Common myeloid progenitor, CD34-positive (primary cell): ENCODE measurements at regions not wholly inside any gene's neighbourhood (a gene's known extent, or its start where the extent isn't known, plus 50 kb on each side); places are given as distances from the start of the nearest gene placed in this dataset.

ENCODE experiments used
- CTCF ChIA-PET: fragments of 350-600 bp; sonication (Branson Sonifier 250); formaldehyde crosslinking; loops from one replicate; lab custom pipeline; 2021; ENCODE audit warnings: antibody characterized with exemption; lab: Charles Lee
- POLR2A ChIA-PET: fragments of 350-600 bp; sonication (Branson Sonifier 250); formaldehyde crosslinking; loops from one replicate; lab custom pipeline; 2021; ENCODE audit warnings: antibody characterized with exemption; lab: Charles Lee
- DNase-seq, 3 donors: peaks; one replicate each; pipeline versions ENCODE4 v3.0.0 to v3.0.0-alpha.2; 2013
- H3K27ac ChIP-seq, 2 experiments: 1 replicate in 1 of 2; 2 replicates in 1 of 2; pipeline ENCODE4 v1.7.0; 2013; ENCODE audit warnings: inconsistent platforms in 2 of 2, low read length in 2 of 2, mild to moderate bottlenecking in 2 of 2, low read depth in 1 of 2, moderate library complexity in 1 of 2; ENCODE audit not compliant: severe bottlenecking in 2 of 2, insufficient read depth in 1 of 2, poor library complexity in 1 of 2
- H3K27me3 ChIP-seq, 5 experiments: replicated peaks in 2 of 5; 1 replicate in 3 of 5; 2 replicates in 2 of 5; pipeline versions ENCODE4 v1.6.1 to v1.7.0; 2013; ENCODE audit warnings: low read length in 4 of 5, mild to moderate bottlenecking in 2 of 5, moderate library complexity in 2 of 5, inconsistent platforms in 1 of 5; ENCODE audit not compliant: insufficient read depth in 5 of 5, control insufficient read depth in 4 of 5
- H3K36me3 ChIP-seq, 4 experiments: 1 replicate in 2 of 4; 2 replicates in 2 of 4; pipeline versions ENCODE4 v1.6.1 to v1.7.0; 2013; ENCODE audit warnings: low read length in 3 of 4, control low read depth in 1 of 4, mild to moderate bottlenecking in 1 of 4; ENCODE audit not compliant: control insufficient read depth in 4 of 4, insufficient read depth in 4 of 4
- H3K4me1 ChIP-seq, 4 experiments: 1 replicate in 3 of 4; 2 replicates in 1 of 4; pipeline versions ENCODE4 v1.6.1 to v1.7.1; 2013; ENCODE audit warnings: low read length in 3 of 4, mild to moderate bottlenecking in 3 of 4, control low read depth in 1 of 4, inconsistent platforms in 1 of 4, moderate library complexity in 1 of 4; ENCODE audit not compliant: control insufficient read depth in 4 of 4, insufficient read depth in 4 of 4; ENCODE audit errors: control extremely low read depth in 1 of 4
- H3K4me3 ChIP-seq, 7 experiments: 1 replicate in 4 of 7; 2 replicates in 3 of 7; pipeline versions ENCODE4 v1.5.1 to v1.7.0; 2013; ENCODE audit warnings: mild to moderate bottlenecking in 7 of 7, low read length in 6 of 7, moderate library complexity in 6 of 7, inconsistent platforms in 2 of 7, low read depth in 2 of 7, control low read depth in 1 of 7; ENCODE audit not compliant: insufficient read depth in 4 of 7, control insufficient read depth in 1 of 7; ENCODE audit errors: extremely low read depth in 1 of 7
- H3K9me3 ChIP-seq, 5 experiments: 1 replicate in 4 of 5; 2 replicates in 1 of 5; pipeline versions ENCODE4 v1.6.1 to v1.7.1; 2013; ENCODE audit warnings: low read length in 4 of 5, mild to moderate bottlenecking in 2 of 5, inconsistent platforms in 1 of 5, low read depth in 1 of 5, moderate library complexity in 1 of 5; ENCODE audit not compliant: control insufficient read depth in 4 of 5, insufficient read depth in 2 of 5; ENCODE audit errors: control extremely low read depth in 1 of 5
- WGBS: methylation state at CpG from one replicate; pipeline ENCODE4 v1.1.5; 2013; ENCODE audit not compliant: insufficient coverage; 5-methylcytosine and 5-hydroxymethylcytosine counted together

DNA sequence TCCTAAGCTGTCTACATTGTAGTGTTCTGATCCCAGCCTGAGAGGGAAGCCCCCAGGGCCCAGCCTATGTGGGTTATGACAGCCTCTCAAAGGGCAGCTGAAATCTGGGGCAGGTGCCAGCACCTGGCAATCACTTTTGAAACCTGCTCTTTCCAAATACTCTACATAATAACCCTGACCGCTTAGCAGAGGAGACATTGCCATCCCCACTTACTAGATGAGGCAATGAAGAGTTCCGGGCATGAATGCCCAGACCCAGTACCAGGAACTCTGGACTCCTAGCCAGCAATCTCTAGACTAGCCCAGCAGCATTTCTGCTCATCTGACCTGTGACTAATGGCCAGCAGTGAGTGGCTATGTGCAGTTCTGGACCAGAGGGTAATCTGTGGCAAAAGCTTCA lies 412.4 kb upstream of the CADM1 start:
- CTCF ChIA-PET: no interaction called here

DNA sequence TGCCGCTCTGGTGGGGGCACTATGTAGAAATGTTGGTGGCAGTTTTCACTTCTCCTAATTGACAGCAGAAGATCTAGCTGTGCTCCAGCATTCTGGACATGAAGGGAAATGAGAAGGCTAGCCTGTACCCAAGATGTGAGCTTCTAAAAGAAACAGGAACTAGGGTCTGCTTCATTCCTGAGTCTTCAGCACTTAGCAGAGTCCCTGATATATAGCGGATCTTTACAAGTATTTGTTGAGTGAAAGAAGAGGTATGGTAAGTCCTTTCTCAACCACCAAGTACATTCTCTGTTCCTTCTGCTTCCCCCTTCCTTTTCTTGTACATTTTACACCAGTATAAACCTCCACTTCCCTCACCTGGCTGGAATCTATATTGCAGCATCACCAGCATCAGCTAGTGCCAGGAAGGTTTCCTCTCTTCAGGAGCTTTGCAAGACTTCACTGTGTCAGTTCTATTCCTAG lies 408.3 kb upstream of the CADM1 start:
- Histone ChIP-seq H3K4me3 (no peak overlapping the region), H3K36me3 (no peaks in the 10 kb centered on the region), H3K27ac (no peak overlapping the region), H3K4me1 (no peaks in the 10 kb centered on the region), H3K9me3 (no peaks in the 10 kb centered on the region), H3K27me3 (peaks cover 0 to 2% (median 0%) of the 10 kb centered on the region in 5 experiments)
- no peak for DNase-seq
- POLR2A ChIA-PET: no interaction called here
- CTCF ChIA-PET: interaction anchor here (0.8 kb wide), 1 partner anchor 383 kb away, joined by 3 read pairs; no protein-coding TSS in a partner anchor
- WGBS: 100% methylated on average over 1 of the region's 2 CpGs

More for the DNA sequence above, 412.4 kb upstream of the CADM1 start:
- POLR2A ChIA-PET: no interaction called here
- Histone ChIP-seq H3K9me3 (no peaks in the 10 kb centered on the region), H3K4me3 (no peak overlapping the region), H3K27ac (no peak overlapping the region), H3K4me1 (no peaks in the 10 kb centered on the region), H3K36me3 (no peaks in the 10 kb centered on the region), H3K27me3 (peaks cover 0 to 4% (median 0%) of the 10 kb centered on the region in 5 experiments)
- no peak for DNase-seq
- no CpG with 5 or more reads among the region's 2 CpGs for WGBS

DNA sequence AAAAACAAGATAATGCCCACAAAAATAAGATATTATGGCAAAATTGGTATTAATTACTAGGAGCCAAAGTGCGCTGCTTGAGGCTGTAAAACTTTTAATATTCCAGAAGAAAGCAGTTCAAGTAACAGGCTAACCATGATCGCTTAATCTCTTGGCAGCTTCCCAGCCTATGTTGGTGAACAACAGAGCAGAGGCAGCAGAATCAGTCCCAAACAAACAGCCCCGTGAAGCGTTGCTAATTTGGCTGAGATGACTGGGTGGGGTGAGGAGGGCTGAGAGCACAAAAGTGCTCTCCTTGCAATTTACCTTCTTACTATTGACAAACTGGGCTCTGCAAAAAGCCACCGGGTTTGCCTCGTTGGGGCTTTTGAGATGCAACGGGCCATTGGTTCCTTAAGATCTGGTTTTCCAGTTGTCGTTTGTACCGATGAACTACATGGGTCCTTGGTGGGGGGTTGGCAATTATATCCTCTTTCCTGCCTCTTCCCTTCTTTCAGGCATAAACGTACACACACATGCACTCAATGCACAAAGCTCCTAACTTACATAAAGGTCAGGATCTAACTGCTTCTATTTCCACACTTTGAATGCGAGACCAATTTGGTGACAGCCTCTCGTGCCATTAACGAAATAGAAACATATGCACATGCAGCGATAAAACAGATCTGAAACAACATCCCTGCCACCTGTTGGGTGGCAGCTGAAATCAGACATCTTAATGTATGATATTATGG lies 407.6 kb upstream of the CADM1 start:
- no peaks in the 10 kb centered on the region for H3K9me3 ChIP-seq
- H3K27ac ChIP-seq: no peak overlapping the region
- no peaks in the 10 kb centered on the region for H3K4me1 ChIP-seq
- CTCF ChIA-PET: no interaction called here
- H3K4me3 ChIP-seq: no peak overlapping the region
- no peak for DNase-seq
- POLR2A ChIA-PET: no interaction called here
- H3K36me3 ChIP-seq: no peaks in the 10 kb centered on the region
- WGBS: 94% methylated on average over 7 of the region's 14 CpGs
- H3K27me3 ChIP-seq: no peaks in the 10 kb centered on the region

DNA sequence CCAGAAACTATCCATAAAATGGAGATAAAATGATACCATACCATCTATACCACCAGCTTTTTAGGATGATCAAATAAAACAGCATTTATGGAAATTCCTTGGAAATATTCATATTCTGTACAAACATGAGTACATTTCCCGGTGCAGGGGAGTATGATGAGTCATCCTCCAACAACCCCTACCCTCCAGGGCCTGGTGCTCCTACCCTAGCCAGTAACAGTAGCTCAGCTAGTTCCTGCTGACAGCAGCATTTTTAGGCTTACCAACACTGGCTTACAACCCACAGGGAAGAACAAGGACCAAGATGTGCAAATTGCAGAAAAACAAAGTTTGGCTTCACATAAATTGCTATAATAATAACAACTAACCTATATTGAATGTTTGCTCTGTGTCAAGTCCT lies 406.2 kb upstream of the CADM1 start:
- 100% methylated on average over 1 of the region's 1 CpG for WGBS
- Histone ChIP-seq H3K9me3 (no peaks in the 10 kb centered on the region), H3K27me3 (no peaks in the 10 kb centered on the region), H3K4me3 (no peak overlapping the region), H3K4me1 (no peaks in the 10 kb centered on the region), H3K36me3 (no peaks in the 10 kb centered on the region), H3K27ac (no peak overlapping the region)
- DNase-seq: no peak
- ChIA-PET POLR2A (interaction anchor here (0.5 kb wide), 1 partner anchor 94 kb away, joined by 3 read pairs; no protein-coding TSS in a partner anchor), CTCF (no interaction called here)

DNA sequence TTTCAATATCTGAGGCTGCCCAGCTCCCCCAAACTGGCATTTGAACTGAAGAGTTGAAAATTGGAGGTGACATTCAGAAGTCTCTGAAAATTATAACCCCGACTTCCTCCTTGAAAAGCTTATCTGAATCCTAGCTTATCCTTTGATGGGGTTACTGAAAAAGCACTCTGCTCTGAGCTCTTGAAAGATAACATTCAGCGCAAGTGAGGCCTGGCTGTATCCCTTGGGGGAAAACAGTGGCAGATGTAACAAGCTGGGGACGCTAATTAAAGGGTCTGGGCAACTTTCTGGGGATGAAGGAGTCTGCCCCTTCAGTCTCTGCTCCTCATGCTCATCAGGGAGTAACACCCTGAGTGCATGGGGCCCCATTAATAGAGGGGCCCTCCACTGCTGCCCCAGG lies 402.0 kb upstream of the CADM1 start:
- no peak for DNase-seq
- CTCF ChIA-PET: interaction anchor here (0.8 to 1.7 kb wide), 2 partner anchors 36 to 57 kb away, joined by 4 to 7 read pairs; no protein-coding TSS in a partner anchor
- Histone ChIP-seq H3K4me1 (no peaks in the 10 kb centered on the region), H3K27ac (no peak overlapping the region), H3K9me3 (no peaks in the 10 kb centered on the region), H3K27me3 (no peaks in the 10 kb centered on the region), H3K4me3 (no peak overlapping the region), H3K36me3 (no peaks in the 10 kb centered on the region)
- POLR2A ChIA-PET: no interaction called here
- WGBS: 79% methylated on average over 3 of the region's 3 CpGs

DNA sequence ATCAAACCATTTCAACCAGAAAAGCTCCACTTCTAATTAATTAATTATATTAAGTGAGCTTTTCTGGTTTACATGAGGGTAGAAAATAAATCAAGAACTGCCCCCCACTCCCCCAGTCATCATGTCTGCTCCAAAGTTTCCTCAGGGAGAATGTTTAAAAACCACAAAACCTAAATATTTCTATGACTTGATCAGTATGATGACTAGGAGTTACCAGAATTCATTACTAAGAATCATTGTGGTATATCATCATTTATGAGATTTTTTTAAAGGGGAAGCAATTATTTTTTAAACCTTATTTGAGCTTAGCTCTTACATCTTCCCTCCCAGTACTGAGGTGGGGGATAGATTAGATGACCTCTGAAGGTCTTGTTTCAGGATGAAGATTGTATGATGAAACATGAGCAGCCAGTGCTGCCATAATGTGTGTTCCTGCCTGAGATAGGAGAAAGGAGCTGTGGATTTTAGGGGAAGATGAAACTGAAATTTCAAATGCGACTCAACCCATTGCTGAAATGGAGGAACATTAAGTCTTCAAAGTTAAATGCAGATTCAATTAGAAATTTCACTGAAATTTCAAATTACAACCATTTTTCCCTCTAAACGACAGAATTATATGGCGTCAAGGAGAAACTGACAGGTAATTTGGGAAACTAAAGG lies 401.3 kb upstream of the CADM1 start:
- H3K36me3 ChIP-seq: no peaks in the 10 kb centered on the region
- 67% methylated on average over 3 of the region's 3 CpGs for WGBS
- CTCF ChIA-PET: interaction anchor here (0.8 to 1.7 kb wide), 2 partner anchors 36 to 56 kb away, joined by 4 to 7 read pairs; no protein-coding TSS in a partner anchor
- no peak for DNase-seq
- POLR2A ChIA-PET: no interaction called here
- no peaks in the 10 kb centered on the region for H3K27me3 ChIP-seq
- H3K27ac ChIP-seq: no peak overlapping the region
- no peaks in the 10 kb centered on the region for H3K4me1 ChIP-seq
- no peak overlapping the region for H3K4me3 ChIP-seq
- H3K9me3 ChIP-seq: no peaks in the 10 kb centered on the region

DNA sequence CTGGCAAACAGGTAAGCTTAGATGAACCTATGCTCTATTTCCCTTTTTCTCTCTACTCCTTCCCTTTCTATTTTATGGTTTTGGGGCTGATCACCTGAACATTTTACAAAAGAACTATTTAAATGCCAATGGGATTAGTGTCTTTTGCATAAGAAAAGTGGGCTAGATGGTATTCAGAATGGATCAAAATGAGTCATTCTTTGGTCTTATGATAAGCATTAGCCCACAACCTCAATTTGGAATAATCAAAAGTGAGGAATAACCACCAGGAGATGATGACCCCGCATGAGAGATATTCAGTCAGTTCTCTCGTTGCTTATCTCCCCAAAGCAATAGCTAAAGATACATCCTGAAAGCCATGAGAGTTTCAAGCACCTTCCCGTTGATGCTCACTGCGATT lies 399.0 kb upstream of the CADM1 start:
- no peak for DNase-seq
- POLR2A ChIA-PET: no interaction called here
- Histone ChIP-seq H3K4me1 (peaks cover 0 to 5% (median 0%) of the 10 kb centered on the region in 4 experiments), H3K27me3 (no peaks in the 10 kb centered on the region), H3K9me3 (no peaks in the 10 kb centered on the region), H3K27ac (no peak overlapping the region), H3K36me3 (no peaks in the 10 kb centered on the region), H3K4me3 (no peak overlapping the region)
- CTCF ChIA-PET: interaction anchor here (1.7 kb wide), 1 partner anchor 10 kb away, joined by 5 read pairs; no protein-coding TSS in a partner anchor
- WGBS: no CpG with 5 or more reads among the region's 4 CpGs
